Duodenal mucosa (tissue), 2 donors: ENCODE measurements at regions not wholly inside any gene's neighbourhood (a gene's known extent, or its start where the extent isn't known, plus 50 kb on each side); places are given as distances from the start of the nearest gene placed in this dataset.

Experiments used
- H3K27ac ChIP-seq: one replicate; pipeline ENCODE4 v1.7.0; 2013; ENCODE audit warnings: low read depth, low read length
- H3K27me3 ChIP-seq, 2 donors: one replicate each; pipeline ENCODE4 v1.7.0; 2013; ENCODE audit warnings: low read length in 2 of 2, control low read depth in 1 of 2; ENCODE audit not compliant: insufficient read depth in 2 of 2, control insufficient read depth in 1 of 2
- H3K36me3 ChIP-seq, 2 donors: one replicate each; pipeline ENCODE4 v1.7.0; 2013; ENCODE audit warnings: low read length in 2 of 2, control low read depth in 1 of 2; ENCODE audit not compliant: insufficient read depth in 2 of 2, control insufficient read depth in 1 of 2
- H3K4me1 ChIP-seq, 2 donors: one replicate each; pipeline ENCODE4 v1.7.0; 2013; ENCODE audit warnings: low read length in 2 of 2, control low read depth in 1 of 2; ENCODE audit not compliant: insufficient read depth in 2 of 2, control insufficient read depth in 1 of 2
- H3K4me3 ChIP-seq, 2 donors: one replicate each; pipeline ENCODE4 v1.7.0; 2013; ENCODE audit warnings: low read length in 2 of 2, low read depth in 1 of 2
- H3K9ac ChIP-seq, 2 donors: one replicate each; pipeline ENCODE4 v1.7.0; 2013; ENCODE audit warnings: low read length in 2 of 2, low read depth in 1 of 2
- H3K9me3 ChIP-seq, 2 donors: one replicate each; pipeline ENCODE4 v1.7.0; 2013; ENCODE audit warnings: low read length in 2 of 2, control low read depth in 1 of 2; ENCODE audit not compliant: control insufficient read depth in 1 of 2

GRCh38 chr9:31112491-31112890, 1272.0 kb upstream of the ACO1 start:
- Histone ChIP-seq H3K9me3 (no peaks in the 10 kb centered on the region), H3K27me3 (no peaks in the 10 kb centered on the region), H3K4me1 (no peaks in the 10 kb centered on the region), H3K4me3 (no peak overlapping the region), H3K36me3 (no peaks in the 10 kb centered on the region), H3K9ac (no peak overlapping the region), H3K27ac (no peak overlapping the region)

GRCh38 chr9:31114346-31114745, 1270.1 kb upstream of the ACO1 start:
- no peak overlapping the region for H3K9ac ChIP-seq
- no peaks in the 10 kb centered on the region for H3K9me3 ChIP-seq
- H3K4me3 ChIP-seq, result no peak overlapping the region
- no peaks in the 10 kb centered on the region for H3K36me3 ChIP-seq
- no peaks in the 10 kb centered on the region for H3K4me1 ChIP-seq
- H3K27me3 ChIP-seq, result no peaks in the 10 kb centered on the region
- H3K27ac ChIP-seq, result no peak overlapping the region

GRCh38 chr9:31119890-31120454, 1264.5 kb upstream of the ACO1 start:
- H3K9ac ChIP-seq, result no peak overlapping the region
- no peaks in the 10 kb centered on the region for H3K9me3 ChIP-seq
- H3K27me3 ChIP-seq, result no peaks in the 10 kb centered on the region
- H3K36me3 ChIP-seq, result no peaks in the 10 kb centered on the region
- H3K4me3 ChIP-seq, result no peak overlapping the region
- H3K27ac ChIP-seq, result no peak overlapping the region
- H3K4me1 ChIP-seq, result no peaks in the 10 kb centered on the region

GRCh38 chr9:31124389-31124788, 1260.1 kb upstream of the ACO1 start:
- H3K9me3 ChIP-seq, result no peaks in the 10 kb centered on the region
- no peaks in the 10 kb centered on the region for H3K36me3 ChIP-seq
- H3K4me3 ChIP-seq, result no peak overlapping the region
- no peak overlapping the region for H3K27ac ChIP-seq
- H3K27me3 ChIP-seq, result no peaks in the 10 kb centered on the region
- no peaks in the 10 kb centered on the region for H3K4me1 ChIP-seq
- no peak overlapping the region for H3K9ac ChIP-seq

- no peaks in the 10 kb centered on the region for H3K36me3 ChIP-seq
- H3K4me3 ChIP-seq, result no peak overlapping the region
- H3K27me3 ChIP-seq, result no peaks in the 10 kb centered on the region
- no peaks in the 10 kb centered on the region for H3K9me3 ChIP-seq
- H3K4me1 ChIP-seq, result no peaks in the 10 kb centered on the region
- no peak overlapping the region for H3K9ac ChIP-seq
- H3K27ac ChIP-seq, result no peak overlapping the region
Measured at GRCh38 chr9:31135567-31135966, 1248.9 kb upstream of the ACO1 start.

GRCh38 chr9:31136524-31136923, 1247.9 kb upstream of the ACO1 start:
- no peak overlapping the region for H3K9ac ChIP-seq
- H3K4me1 ChIP-seq, result no peaks in the 10 kb centered on the region
- no peak overlapping the region for H3K27ac ChIP-seq
- no peak overlapping the region for H3K4me3 ChIP-seq
- H3K36me3 ChIP-seq, result no peaks in the 10 kb centered on the region
- no peaks in the 10 kb centered on the region for H3K9me3 ChIP-seq
- no peaks in the 10 kb centered on the region for H3K27me3 ChIP-seq

GRCh38 chr9:31137176-31138160, 1247.0 kb upstream of the ACO1 start:
- Histone ChIP-seq H3K4me1 (no peaks in the 10 kb centered on the region), H3K36me3 (no peaks in the 10 kb centered on the region), H3K27ac (no peak overlapping the region), H3K27me3 (no peaks in the 10 kb centered on the region), H3K9me3 (no peaks in the 10 kb centered on the region), H3K4me3 (no peak overlapping the region), H3K9ac (no peak overlapping the region)

- Histone ChIP-seq H3K4me1 (no peaks in the 10 kb centered on the region), H3K36me3 (no peaks in the 10 kb centered on the region), H3K9me3 (no peaks in the 10 kb centered on the region), H3K9ac (no peak overlapping the region), H3K27ac (no peak overlapping the region), H3K4me3 (no peak overlapping the region), H3K27me3 (no peaks in the 10 kb centered on the region)
Measured at GRCh38 chr9:31140316-31140715, 1244.1 kb upstream of the ACO1 start.

GRCh38 chr9:31142456-31142855, 1242.0 kb upstream of the ACO1 start:
- H3K36me3 ChIP-seq, result no peaks in the 10 kb centered on the region
- no peak overlapping the region for H3K27ac ChIP-seq
- no peak overlapping the region for H3K9ac ChIP-seq
- H3K4me3 ChIP-seq, result no peak overlapping the region
- no peaks in the 10 kb centered on the region for H3K4me1 ChIP-seq
- no peaks in the 10 kb centered on the region for H3K9me3 ChIP-seq
- no peaks in the 10 kb centered on the region for H3K27me3 ChIP-seq

GRCh38 chr9:31144614-31145013, 1239.8 kb upstream of the ACO1 start:
- Histone ChIP-seq H3K4me3 (no peak overlapping the region), H3K27me3 (no peaks in the 10 kb centered on the region), H3K9ac (no peak overlapping the region), H3K4me1 (no peaks in the 10 kb centered on the region), H3K27ac (no peak overlapping the region), H3K9me3 (no peaks in the 10 kb centered on the region), H3K36me3 (no peaks in the 10 kb centered on the region)
